ENCODE measurements at regions not wholly inside any gene's neighbourhood (a gene's known extent, or its start where the extent isn't known, plus 50 kb on each side); places are given as distances from the start of the nearest gene placed in this dataset.

- no peak for TF ChIP-seq CTCF (IDR thresholded peaks at IDR 0.05)
- TF ChIP-seq POLR2A (IDR thresholded peaks at IDR 0.05): no peak
Measured at GRCh38 chr10:124262971-124263370, 155.8 kb downstream of the OAT start.

Data from suprapubic skin (tissue), 3 donors.